SH-SY5Y (cell line): ENCODE measurements at regions not wholly inside any gene's neighbourhood (a gene's known extent, or its start where the extent isn't known, plus 50 kb on each side); places are given as distances from the start of the nearest gene placed in this dataset.

Experiments used
- GATA2 ChIP-seq: IDR thresholded peaks from 2 replicates; pipeline ENCODE4 v1.6.1; 2011; ENCODE audit warnings: mild to moderate bottlenecking, low read depth, low read length
- GATA3 ChIP-seq: IDR thresholded peaks from 2 replicates; pipeline ENCODE4 v1.6.1; 2011; ENCODE audit warnings: low read depth, mild to moderate bottlenecking, low read length, moderate library complexity

DNA sequence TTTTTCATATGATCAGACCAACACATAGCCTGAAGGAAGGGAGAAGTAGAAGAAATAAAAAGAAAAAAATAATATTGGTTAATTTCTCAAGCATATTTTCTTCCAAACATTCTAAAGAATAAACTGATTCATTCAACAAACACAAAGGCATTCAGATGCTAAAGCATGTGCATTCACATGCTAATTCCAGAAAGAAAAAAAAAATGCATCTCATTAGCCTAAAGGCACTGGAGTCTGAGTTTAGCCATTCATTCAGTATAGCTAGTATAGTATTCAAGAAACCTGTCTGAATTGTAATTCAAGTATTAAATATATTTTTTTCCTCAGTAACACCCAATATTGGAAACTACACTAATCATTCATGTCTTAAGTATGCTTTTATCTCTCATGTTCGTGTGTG lies 61.0 kb upstream of the FER start:
- no peak for TF ChIP-seq GATA2
- no peak for TF ChIP-seq GATA3
